Nucleus accumbens (tissue), 56 donors: ENCODE measurements at regions not wholly inside any gene's neighbourhood (a gene's known extent, or its start where the extent isn't known, plus 50 kb on each side); places are given as distances from the start of the nearest gene placed in this dataset.
A peak's percentile ranks its signal among the peaks of the same experiment; 100 is the strongest.
"Not testable (repeated sequence)": the region's sequence is repeated elsewhere in the genome, so short reads cannot be mapped to it uniquely, and the experiment has no call there.

Experiments
- DNase-seq, 56 donors: peaks; one replicate each; lab custom pipeline; 2025; lab: John Stamatoyannopoulos, UW

DNA sequence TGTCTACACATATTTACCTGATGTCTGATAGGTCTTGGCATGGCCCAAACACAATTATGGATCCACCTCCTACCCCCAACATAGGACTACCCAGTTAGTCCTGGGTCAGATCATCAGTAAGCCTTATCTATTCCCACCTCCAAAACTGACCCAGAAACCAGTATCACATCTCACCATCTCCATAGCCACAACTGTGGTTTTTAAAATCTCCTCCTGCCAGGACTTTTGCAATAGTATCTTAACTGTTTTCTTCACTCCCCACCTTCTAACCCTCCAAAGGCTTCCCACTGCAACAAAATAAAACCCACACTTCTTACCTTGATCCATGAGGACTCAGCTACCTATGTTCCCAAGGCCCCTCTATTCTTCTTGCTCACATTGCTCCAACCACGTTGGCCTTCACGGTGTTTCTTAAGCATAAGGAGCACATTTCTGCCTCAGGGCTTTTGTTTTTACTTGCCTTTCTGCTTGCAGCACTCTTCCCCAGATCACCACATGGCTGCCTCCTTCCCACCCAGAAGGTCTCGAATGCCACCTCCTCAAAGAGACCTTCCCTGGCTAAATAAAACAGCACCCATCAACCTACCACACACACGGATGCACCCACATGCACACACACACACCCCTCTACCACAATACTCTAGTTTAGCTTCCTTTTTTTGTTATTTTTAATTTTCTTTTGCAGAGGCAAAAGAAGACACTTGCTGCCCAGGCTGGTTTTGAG is 125.9 kb upstream of the SLC1A4 start:
- DNase-seq: no peak

DNA sequence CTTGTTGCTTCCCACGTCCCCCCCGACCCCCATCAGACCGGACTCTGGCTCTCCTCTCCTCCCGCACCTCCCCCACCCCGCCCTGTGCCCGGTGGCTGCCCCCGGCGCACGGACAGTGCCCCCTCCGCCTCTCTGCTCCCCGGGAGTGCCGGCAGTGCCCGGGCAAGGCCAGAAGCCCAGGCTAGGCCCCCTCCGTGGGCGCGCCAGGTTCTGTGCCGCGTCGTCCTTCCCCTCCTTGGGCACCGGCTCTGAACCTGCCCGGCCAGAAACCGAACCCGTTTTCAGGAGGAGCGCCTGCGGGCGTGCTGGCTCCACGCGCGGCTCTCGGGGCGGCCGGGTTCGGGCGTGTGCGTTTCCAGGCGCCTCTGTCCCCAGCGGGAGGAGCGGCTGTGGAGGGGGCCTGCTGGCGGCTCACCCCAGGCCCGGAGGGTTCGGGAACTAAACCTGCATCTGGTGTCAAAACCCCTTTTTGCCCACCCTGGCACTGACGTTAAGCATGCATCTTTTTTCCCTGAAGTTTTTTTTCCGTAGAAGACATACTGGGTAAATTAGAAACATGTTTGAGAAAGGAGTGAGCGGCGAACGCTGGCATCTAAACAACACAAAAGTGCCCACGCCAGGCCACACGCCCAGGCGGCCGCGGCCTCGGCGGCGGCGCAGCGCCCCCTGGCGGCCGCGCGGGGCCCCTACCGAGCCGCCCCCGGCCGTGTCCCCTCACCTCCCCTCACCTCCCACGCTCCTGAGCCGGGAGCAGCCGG is 123.9 kb upstream of the SLC1A4 start:
- DNase-seq: peak in 51 of 56 donors; percentile 15 to 82 (median 58)

DNA sequence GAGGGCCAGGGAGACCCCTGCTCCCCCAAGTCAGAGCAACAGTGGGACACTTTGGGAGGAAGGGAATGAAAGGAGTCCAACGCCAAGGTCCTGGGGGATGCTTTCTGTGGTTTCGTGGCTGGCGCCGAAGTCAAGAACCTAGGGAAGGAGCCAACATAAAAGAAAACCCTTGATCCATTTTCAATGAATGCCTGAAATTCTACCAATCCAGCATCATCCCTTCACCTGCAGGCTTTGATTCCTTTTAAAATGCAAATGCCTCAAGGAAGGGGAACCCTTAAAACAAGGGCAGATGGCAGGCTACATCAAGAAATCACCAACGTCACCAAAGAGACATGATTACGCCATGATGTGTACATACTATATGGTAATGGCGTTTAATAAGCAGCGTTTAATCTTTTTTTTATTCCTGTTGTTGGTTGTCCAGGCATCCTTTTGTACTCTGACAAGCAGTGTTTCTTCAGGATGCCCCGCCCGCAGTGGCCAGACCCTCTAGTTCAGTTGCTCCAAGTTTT is 123.3 kb upstream of the SLC1A4 start:
- no peak for DNase-seq

DNA sequence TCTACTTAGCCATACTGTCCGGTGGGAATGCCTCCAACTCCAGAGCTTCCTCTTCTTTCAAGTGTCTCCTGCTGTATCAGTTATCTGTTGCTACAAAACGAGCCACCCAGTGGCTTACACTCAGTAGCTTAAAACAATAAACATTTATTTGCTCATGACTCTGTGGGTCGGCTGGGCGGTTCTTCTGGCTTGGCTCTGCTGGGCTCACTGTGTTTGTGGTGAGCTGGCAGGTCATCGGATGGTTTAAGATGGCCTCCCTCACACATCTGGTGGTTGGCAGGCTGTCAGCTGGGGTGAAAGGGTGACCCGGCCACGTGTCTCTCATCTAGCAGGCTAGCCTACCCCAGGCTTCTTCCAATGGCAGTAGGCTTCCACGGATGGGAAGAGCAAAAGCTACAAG is 122.4 kb upstream of the SLC1A4 start:
- peak in 33 of 56 donors; percentile 5 to 63 (median 22) for DNase-seq

DNA sequence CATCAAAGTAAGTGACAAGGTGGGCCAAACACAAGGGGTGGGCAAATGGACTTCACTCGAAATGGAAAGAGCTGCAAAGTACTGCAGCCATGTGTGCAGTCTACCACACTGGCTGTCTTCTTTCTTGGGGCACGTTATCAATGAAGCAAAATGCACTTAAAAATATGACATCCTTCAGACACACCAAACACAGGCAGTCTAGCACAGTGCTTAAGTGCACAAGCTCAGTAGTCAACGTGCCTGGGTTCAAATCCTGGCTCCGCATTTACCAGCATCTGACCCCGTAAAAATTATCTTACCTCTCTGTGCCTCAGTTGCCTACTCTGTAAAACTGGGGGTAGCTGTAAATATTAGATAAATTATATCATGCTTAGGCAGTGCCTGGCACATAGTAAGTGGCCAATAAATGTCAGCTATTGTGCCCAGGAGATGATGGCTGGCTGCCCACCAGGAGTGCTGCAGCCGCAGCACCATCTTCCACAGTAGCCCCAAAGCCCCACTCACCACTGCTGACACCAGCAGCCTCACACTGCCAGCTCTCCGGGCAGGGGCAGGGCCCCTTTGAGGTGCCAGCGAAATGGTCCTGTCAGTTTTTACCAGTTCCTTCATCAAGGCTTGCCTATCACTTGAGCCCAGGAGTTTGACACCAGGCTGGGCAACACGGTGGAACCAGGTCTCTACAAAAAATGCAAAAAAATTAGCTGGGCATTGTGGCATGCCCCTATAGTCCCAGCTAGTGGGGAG is 121.8 kb upstream of the SLC1A4 start:
- DNase-seq: no peak

DNA sequence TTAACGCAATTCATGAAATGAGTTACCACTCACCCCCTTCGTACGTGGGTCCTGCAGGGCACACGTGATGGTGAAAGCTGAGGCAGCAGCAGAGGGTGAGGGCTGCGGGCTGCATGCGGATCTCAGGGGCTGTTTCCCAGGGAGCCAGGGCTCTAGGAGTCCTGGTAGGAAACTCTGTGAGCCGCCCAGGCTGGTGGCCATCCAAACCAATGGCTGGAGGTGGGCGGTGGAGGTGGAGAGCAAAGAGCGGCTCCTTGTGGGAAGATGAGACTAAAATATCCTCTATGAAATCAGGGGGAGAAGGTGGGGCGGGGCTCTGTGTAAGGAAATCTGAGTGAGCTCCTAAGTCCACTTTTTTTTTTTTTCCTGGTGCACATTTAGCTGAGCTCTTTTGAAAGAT is 120.1 kb upstream of the SLC1A4 start:
- no peak for DNase-seq

DNA sequence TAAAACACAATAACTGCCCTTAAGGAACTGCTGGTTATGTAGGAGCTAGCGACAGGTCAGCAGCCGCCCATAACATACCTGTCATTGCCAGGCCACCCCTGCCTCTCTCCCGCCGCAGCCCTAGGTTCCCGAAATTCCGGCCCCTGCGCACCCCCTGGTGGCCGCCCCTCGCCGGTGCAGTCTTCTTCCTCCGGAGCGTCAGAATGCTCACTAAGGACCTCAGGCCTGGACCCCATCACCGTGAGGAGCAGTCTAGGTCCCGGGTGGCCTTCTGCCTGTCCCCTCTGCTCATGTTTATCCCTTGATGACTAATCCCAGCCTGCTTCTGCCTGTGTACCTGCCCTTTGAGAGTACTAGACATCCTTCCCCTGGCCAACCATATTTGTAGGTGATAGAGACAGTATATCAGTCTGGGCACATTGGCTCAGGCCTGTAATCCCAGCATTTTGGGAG is 115.7 kb upstream of the SLC1A4 start:
- DNase-seq: peak in 50 of 56 donors; percentile 9 to 84 (median 54)

DNA sequence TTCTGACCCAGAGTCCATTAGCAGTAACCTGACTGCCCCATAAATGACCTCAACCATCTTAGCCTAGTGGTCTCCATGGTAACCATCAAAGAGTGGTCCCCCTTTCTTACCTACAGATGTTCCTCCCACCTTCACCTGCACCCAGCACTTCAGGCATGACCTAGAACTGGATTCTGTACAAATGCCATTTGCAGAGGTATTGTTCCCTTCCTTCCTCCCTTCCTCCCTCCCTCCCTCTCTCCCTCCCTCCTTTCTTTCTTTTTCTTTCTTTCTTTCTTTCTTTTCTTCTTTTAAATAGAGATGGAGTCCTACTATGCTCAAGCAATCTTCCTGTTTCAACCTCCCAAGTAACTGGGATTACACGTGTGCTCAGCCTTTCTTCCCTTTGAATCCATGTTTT is 114.6 kb upstream of the SLC1A4 start:
- DNase-seq: no peak

DNA sequence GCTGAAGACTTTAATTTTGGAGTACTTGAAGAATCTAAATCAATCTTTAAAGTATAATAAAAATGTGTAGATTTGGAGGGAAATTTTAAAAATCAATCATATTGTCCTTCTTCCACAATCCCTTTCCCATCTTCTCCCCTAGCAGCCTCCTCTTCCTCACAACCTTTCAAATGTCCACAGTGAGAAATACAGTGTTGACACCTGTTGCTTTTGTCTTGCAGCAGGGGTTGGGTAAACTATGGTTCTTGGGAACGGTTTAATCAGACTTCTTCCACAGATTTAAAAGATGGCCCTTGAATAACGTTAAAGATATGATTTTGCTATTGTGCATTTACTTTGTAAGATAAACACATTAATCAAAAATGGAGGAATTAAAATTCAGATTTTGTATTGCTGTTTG is 113.8 kb upstream of the SLC1A4 start:
- no peak for DNase-seq

DNA sequence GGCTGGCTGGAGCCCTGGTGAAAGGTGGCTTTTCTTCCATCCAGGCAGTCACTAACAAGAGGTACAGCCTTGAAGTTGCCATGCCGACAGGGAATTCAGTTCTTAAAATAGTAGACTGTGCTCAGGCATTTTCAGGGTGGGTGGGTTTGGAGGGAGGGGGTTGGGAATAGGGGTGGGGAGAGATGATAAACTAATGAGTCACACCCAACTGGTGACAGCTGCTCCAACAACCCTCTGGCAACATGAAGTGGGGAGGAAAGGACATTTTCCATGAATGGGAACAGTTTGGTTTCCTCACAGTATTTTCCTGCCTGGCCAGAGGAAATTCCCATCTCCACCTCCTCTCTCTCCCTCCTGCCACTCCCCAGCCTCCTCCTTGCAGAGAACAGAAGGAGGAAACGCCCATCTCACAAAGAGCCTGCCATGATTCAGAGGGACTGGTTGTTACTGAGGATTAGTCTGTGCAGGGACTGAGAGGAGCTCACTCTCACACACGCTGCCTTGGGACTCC is 113.0 kb upstream of the SLC1A4 start:
- DNase-seq: peak in 23 of 56 donors; percentile 9 to 75 (median 43)

DNA sequence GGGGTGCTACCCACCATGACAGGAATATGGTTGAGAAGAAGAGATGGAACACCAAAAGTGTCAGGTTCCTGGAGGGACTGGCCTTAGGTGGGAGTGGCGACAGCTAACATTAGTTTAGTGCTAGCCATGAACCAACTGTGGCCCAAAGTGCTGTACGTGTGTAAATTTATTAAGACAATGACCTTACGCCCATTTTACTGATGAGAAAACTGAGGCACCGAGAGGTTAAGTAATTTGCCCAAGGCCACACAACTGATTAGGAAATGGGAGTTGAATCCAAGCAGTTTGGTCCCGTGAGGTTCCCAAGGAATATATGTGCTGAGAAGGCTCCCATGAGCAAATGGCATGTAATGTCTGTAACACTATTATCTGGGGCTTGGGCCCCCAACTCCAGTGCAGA is 109.5 kb upstream of the SLC1A4 start:
- DNase-seq: no peak

DNA sequence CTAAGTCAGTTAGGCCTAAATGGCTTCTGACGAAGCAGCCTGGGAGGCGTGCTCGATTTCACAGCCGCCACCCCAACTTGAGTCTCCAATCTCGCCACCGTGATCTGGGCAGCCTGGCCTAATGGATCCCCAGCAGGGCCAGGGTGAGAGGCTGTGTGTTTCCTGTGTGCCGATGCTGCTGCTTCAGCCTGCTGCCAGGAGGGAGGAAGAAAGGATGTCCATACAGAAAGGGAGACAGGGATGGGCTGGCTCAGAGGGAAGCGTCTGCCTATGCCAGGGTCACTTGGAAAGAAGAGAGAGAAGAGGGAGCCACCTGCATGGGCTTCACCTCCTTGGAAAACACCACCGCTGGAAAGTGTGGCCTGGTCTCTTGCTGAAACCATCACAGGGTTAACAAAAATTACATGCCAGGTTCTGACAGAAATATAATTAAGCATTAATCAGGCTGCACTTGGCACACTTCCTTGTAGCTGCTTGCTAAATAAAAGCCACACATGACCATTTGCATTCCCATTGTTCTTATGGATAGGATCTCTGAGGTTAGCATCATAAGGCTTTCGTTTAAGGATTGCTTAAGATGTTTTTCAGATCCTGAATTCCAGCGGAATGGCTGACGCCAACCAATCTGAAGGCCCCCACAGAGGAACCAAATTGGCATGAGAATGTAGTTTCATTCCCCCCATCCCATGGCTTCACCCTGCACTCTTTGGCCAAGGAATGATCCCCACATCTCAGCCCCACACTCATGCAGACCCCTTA is 108.8 kb upstream of the SLC1A4 start:
- DNase-seq: no peak

DNA sequence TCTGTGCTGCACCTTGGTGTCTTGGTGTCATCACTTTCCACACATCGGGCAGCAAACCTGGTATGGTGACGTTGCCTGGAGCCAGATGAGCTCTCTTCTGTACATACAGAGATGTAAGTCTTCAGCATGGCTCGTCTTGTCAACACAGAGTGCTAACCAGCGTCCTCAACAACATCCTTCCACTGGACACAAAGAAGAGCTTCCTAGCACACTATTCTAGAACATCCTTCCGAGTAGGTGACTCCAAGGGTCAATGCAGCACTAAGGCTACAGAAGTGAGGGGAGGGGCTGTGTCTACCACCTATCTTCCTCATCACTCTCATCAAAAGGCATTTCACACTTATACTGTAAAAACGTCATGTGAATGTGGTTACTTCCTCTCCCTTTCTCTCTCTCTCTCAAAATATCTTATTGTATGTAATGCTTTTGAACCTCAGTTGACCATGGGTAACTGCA is 108.1 kb upstream of the SLC1A4 start:
- no peak for DNase-seq

DNA sequence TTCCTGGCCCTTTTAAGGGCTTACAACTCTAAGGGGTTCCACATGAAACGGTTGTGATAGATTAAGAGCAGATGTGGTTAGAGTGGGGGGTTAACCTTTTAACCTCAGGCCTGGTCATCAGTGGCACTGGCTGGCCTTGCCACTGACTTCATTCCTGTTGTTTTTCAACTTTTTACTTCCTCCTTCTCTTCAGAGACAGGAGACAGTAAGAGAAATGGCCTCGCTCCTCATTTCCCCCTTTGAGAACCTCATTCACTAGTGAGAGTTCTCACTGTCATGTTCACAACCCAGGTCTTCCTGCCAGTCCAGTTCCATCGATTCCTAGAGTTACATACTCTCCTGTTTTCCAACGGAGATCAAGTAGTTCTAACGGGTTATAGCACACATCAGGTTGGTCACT is 101.6 kb upstream of the SLC1A4 start:
- DNase-seq: no peak

DNA sequence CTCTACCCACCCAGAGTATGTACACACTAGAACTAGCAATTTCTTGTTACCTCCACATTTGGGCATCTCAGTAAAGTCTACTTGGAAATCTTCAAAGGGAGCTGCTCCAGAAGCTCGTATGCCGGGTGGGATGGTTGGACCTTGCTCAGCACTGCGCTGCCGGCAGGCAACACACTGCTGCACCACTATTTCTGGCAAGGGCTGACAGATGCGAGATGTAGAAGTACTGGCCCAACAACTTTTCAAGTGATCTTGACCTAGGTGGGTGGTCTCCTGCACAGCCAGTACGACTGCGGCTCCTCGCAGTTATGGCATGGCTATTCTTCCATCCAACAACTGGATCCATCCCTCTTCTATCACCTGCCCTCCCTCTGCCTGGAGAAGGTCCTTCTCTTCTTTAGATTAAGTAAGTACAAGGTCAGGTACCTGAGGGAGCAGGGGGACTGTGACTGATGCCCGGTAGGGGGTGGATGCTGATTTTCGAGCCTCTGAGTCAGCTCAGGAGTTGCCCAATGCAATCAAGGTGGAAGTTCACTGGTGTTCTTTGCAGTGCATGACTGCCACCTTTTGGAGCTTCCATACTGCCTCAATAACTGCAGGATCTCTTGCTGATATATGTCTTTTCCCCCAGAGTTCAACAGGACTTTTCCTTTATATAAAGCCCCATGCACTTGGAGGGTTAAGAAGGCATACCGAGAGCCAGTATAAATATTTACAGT is 100.4 kb upstream of the SLC1A4 start:
- peak in 3 of 56 donors; percentile 10 to 27 (median 13) for DNase-seq

DNA sequence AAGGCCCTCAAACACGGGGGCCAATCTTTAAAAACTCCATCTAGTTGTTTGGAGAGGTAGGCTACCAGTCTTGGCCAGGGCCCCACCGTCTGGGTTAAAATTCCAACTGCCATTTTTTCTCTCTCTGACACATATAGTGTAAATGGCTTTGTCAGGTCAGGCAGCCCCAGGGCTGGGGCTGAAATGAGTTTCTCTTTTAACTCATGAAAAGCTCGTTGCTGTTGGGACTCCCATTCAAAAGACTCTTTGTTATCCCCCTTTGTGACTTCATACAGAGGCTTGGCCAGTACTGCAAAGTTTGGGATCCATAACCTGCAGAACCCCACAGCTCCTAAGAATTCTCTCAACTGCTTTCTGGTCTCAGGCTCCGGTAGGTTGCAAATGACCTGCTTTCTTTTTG is 99.4 kb upstream of the SLC1A4 start:
- DNase-seq: no peak

DNA sequence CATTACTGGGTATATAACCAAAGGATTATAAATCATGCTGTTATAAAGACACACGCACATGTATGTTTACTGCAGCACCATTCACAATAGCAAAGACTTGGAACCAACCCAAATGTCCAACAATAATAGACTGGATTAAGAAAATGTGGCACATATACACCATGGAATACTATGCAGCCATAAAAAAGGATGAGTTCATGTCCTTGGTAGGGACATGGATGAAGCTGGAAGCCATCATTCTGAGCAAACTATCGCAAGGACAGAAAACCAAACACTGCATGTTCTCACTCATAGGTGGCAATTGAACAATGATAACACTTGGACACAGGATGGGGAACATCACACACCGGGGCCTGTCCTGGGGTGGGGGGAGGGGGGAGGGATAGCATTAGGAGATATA is 92.6 kb upstream of the SLC1A4 start:
- DNase-seq: not testable (repeated sequence)

DNA sequence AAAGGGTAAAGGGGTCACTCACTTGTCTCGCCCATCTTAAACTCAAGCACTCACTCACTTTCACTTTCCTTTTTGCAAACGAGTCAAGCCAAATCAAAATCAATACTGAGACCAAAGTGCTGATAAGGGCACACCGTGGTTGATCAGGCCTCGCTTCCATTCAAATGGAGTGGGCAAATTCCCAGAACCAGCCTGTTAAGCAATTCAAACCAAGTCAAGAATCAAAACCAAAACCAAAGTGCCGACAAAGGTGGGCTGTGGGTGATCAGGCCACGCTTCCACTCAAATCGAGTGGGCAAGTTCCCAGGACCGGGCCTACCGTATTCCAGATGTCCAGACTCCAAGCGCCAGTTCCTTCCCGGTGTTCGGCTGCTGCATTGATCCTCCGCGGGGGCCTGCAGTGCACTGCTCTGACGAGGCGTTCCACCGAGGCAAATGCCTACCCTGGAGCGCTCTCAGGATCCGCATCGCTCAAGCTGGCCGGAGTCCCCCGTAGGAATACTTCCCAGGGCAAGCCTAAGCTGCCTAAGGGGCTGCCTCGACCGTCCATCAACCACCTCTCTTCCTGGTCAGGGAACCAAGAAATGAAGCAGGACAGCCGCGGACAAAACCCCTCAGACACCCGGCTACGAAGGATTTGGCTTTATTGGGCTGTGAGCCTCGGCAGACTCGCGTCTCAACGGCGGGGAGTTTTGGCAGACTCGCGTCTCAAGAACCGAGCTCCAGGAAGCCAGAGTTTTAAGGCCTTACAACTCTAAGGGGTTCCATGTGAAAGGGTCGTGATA is 89.9 kb upstream of the SLC1A4 start:
- DNase-seq: no peak
